GM13977 (cell line): ENCODE measurements at regions not wholly inside any gene's neighbourhood (a gene's known extent, or its start where the extent isn't known, plus 50 kb on each side); places are given as distances from the start of the nearest gene placed in this dataset.

Source experiments
- DNase-seq: peaks from one replicate; pipeline ENCODE4 v3.0.0; 2012; ENCODE audit warnings: low spot score
- CTCF ChIP-seq: IDR thresholded peaks from 2 replicates; pipeline ENCODE4 v1.5.1; 2012; ENCODE audit warnings: mild to moderate bottlenecking, control low read depth; ENCODE audit not compliant: insufficient read depth; ENCODE audit errors: extremely low read depth, missing control alignments
- in situ Hi-C: fragments of 300-500 bp; cut with MboI; formaldehyde crosslinking; loops from one replicate; pipeline ENCODE4 v1.12.0; 2022; ENCODE audit warnings: low sequenced_read_pairs, low pct_unique_long_range_greater_than_20kb, mixed read lengths, inconsistent platforms; ENCODE audit not compliant: unreplicated experiment

GRCh38 chr15:59886441-59886840, 117.7 kb upstream of the FOXB1 start:
- TF ChIP-seq CTCF, result no peak
- DNase-seq, result no peak
- in situ Hi-C loops, result no loop called here

DNA sequence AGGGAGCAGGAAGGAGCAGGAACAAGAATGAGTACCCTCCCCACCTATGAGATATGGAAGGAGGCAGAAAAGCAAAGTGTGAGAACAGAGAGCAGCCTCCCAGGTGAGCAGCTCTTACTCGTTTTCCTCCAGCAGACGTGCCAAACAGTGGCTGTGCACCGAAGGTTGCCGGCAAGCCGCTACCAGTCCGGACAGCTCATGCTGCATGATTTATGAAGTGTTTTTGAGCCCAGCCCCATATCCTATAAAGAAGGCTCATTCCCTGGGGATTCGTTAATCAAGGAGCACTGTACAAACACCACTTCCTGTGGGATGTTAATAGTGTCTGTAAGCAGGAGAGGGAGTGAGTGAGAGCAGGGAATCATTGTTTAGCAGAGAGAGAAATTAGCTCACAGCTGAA, 118.3 kb upstream of the FOXB1 start:
- in situ Hi-C loops, result no loop called here
- DNase-seq, result no peak
- no peak for TF ChIP-seq CTCF

DNA sequence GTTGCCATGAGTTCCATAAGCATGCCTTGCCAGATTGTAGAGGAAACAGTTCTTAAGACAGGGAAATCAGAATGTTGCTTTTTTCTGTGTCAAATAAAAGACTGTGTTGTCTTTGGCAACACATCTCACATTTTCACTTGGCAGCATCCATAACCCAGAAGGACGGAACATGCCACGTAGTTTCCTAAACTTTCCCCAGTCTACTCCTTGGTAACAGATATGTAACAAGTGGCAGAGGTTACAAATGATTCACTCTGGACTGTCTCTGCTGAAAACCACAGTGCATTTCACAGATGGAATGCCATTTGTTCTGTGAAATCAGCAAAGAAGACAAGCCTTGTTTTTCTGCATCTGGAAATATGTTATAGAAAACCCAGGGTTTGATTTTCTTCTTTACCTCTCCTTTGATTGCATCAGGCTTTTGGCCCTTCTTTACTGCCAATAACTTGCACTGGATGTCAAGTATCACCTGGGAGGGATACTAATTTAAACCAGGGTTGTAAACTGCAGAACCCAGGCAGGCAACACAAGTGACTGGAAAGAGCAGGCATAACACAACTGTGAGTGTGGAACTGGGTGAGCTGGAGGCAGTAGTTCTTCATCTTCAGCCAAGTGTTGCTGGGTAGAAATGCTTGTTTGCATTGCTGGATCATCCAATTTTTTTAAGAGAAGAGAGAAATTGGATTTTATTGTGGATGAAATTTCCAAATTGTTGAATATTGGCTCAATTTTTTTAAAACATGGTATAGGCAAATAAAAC, 124.4 kb upstream of the FOXB1 start:
- TF ChIP-seq CTCF, result no peak
- in situ Hi-C loops, result no loop called here
- DNase-seq, result no peak

DNA sequence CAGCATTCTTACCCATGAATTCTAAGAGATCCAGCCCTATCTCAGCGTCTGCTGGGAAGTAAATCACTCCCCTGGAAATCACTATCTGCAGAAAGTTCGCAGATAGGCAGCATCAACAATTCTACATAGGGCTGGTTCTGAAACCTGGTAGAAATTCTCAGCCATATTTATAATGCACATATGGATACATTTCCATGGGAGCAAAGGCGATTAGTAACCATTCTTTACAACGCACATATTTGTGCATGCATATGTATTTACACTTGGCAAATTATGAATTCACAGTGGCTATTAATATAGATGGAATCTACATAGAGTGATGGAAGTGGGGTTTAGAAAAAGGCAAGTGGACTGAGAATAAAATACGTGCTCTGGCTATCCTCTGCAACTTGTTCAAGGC, 128.0 kb upstream of the FOXB1 start:
- no peak for DNase-seq
- in situ Hi-C loops, result no loop called here
- no peak for TF ChIP-seq CTCF

GRCh38 chr15:59873644-59874272, 130.4 kb upstream of the FOXB1 start:
- no peak for DNase-seq
- TF ChIP-seq CTCF, result no peak
- in situ Hi-C loops, result no loop called here

DNA sequence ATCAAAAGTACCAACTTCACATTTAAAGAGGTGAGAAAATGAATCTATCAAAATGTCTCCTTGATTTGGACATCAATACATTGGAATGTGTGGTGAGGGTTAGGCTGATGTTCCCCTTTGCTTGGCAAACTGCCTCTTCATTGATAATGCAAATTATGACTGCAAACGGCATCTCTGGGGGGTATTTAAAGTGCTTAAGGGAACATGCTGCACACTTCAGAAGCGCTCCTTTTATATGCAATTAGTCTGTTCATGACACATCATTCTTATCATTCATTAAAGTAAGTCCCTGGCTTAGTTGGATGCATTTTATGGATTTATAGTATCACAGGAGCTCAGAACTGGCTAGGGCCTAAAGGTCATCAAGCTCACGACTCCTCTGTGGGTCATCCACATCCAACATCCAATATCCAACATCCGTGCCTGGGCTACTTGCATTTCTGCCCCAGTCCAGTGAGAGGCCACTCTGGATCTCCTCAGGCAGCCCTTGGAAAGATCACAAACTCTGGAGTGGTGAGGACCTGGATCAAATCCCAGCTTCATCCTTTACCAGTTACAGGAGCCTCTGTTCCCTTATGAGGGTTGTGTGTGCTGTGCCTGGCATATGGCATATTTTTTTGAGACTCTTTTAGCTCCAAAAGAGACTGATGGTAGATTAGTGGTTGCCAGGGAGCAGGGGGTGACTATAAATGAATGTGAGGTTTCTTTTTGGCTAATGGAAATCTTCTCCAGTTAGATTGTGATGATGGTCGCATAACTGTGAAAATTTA, 136.8 kb upstream of the FOXB1 start:
- no peak for TF ChIP-seq CTCF
- DNase-seq, result no peak
- in situ Hi-C loops, result no loop called here
